NCI-H460 (cell line): ENCODE measurements at regions not wholly inside any gene's neighbourhood (a gene's known extent, or its start where the extent isn't known, plus 50 kb on each side); places are given as distances from the start of the nearest gene placed in this dataset.

ENCODE experiments used
- DNase-seq: peaks from one replicate; pipeline ENCODE4 v3.0.0-alpha.2; 2016; ENCODE audit warnings: low read depth; ENCODE audit errors: extremely low read depth

GRCh38 chr5:16013334-16014065, 166.1 kb downstream of the MARCHF11 start:
- DNase-seq = no peak

- no peak for DNase-seq
Measured at GRCh38 chr5:16009256-16009655, 170.3 kb downstream of the MARCHF11 start.

GRCh38 chr5:16007750-16008415, 171.7 kb downstream of the MARCHF11 start:
- no peak for DNase-seq

GRCh38 chr5:16005225-16005624, 174.4 kb downstream of the MARCHF11 start:
- DNase-seq = no peak

GRCh38 chr5:16000056-16000455, 179.5 kb downstream of the MARCHF11 start:
- no peak for DNase-seq

GRCh38 chr5:15995341-15996052, 184.1 kb downstream of the MARCHF11 start:
- peak; percentile 50 for DNase-seq

GRCh38 chr5:15993919-15994318, 185.7 kb downstream of the MARCHF11 start:
- DNase-seq = no peak

- DNase-seq = peak; percentile 43
Measured at GRCh38 chr5:15993334-15993733, 186.3 kb downstream of the MARCHF11 start.

- DNase-seq = no peak
Measured at GRCh38 chr5:15992918-15993317, 186.7 kb downstream of the MARCHF11 start.

- no peak for DNase-seq
Measured at GRCh38 chr5:15991586-15991985, 188.0 kb downstream of the MARCHF11 start.
